H9 (cell line): ENCODE measurements at regions not wholly inside any gene's neighbourhood (a gene's known extent, or its start where the extent isn't known, plus 50 kb on each side); places are given as distances from the start of the nearest gene placed in this dataset.

Source experiments
- DNase-seq: peaks from one replicate; pipeline ENCODE4 v3.0.0-alpha.2; 2017
- H2AFZ ChIP-seq: one replicate; pipeline ENCODE4 v1.6.1; 2013; ENCODE audit warnings: mild to moderate bottlenecking, low read length, control low read depth, moderate library complexity
- H2AK5ac ChIP-seq: 2 replicates; pipeline ENCODE4 v1.6.1; 2013; ENCODE audit warnings: low read length, control low read depth, mixed read lengths; ENCODE audit not compliant: insufficient read length
- H2BK120ac ChIP-seq: one replicate; pipeline ENCODE4 v1.6.1; 2013; ENCODE audit warnings: low read depth, mild to moderate bottlenecking, low read length, control low read depth, inconsistent platforms; ENCODE audit not compliant: poor library complexity, severe bottlenecking
- H2BK12ac ChIP-seq: 2 replicates; pipeline ENCODE4 v1.6.1; 2013; ENCODE audit warnings: low read length, control low read depth, mixed read lengths, low read depth; ENCODE audit not compliant: insufficient read length
- H2BK15ac ChIP-seq: 2 replicates; pipeline ENCODE4 v1.6.1; 2013; ENCODE audit warnings: low read depth, low read length, control low read depth
- H2BK20ac ChIP-seq: one replicate; pipeline ENCODE4 v1.6.1; 2013; ENCODE audit warnings: low read depth, mild to moderate bottlenecking, low read length, control low read depth, inconsistent platforms; ENCODE audit not compliant: poor library complexity, severe bottlenecking
- H2BK5ac ChIP-seq: 2 replicates; pipeline ENCODE4 v1.6.1; 2013; ENCODE audit warnings: low read length, control low read depth, mixed read lengths; ENCODE audit not compliant: insufficient read length
- H3K14ac ChIP-seq: 2 replicates; pipeline ENCODE4 v1.6.1; 2013; ENCODE audit warnings: low read length, control low read depth; ENCODE audit not compliant: insufficient read depth
- H3K18ac ChIP-seq: 2 replicates; pipeline ENCODE4 v1.6.1; 2013; ENCODE audit warnings: low read depth, mild to moderate bottlenecking, mixed read lengths, low read length, control low read depth; ENCODE audit not compliant: insufficient read length
- H3K23ac ChIP-seq: 2 replicates; pipeline ENCODE4 v1.6.1; 2013; ENCODE audit warnings: low read length, control low read depth, mixed read lengths, low read depth; ENCODE audit not compliant: insufficient read length
- H3K23me2 ChIP-seq: 2 replicates; pipeline ENCODE4 v1.6.1; 2013; ENCODE audit warnings: low read depth, mild to moderate bottlenecking, mixed read lengths, low read length, control low read depth; ENCODE audit not compliant: insufficient read length, poor library complexity, severe bottlenecking
- H3K27ac ChIP-seq: 2 replicates; pipeline ENCODE4 v1.5.1; 2013; ENCODE audit warnings: low read length, control low read depth, mixed read lengths, low read depth; ENCODE audit not compliant: insufficient read length
- H3K27me3 ChIP-seq: 2 replicates; pipeline ENCODE4 v1.6.1; 2013; ENCODE audit warnings: low read length, control low read depth, inconsistent platforms; ENCODE audit not compliant: insufficient read depth
- H3K4ac ChIP-seq: 2 replicates; pipeline ENCODE4 v1.6.1; 2013; ENCODE audit warnings: low read depth, mild to moderate bottlenecking, control low read depth, inconsistent platforms, low read length, moderate library complexity
- H3K4me1 ChIP-seq: 2 replicates; pipeline ENCODE4 v1.6.1; 2013; ENCODE audit warnings: low read length, control low read depth, inconsistent platforms; ENCODE audit not compliant: insufficient read depth
- H3K4me2 ChIP-seq: 2 replicates; pipeline ENCODE4 v1.6.1; 2013; ENCODE audit warnings: low read length, control low read depth, mixed read lengths; ENCODE audit not compliant: insufficient read length, insufficient read depth
- H3K56ac ChIP-seq: 2 replicates; pipeline ENCODE4 v1.6.1; 2013; ENCODE audit warnings: low read depth, mild to moderate bottlenecking, mixed read lengths, low read length, control low read depth; ENCODE audit not compliant: insufficient read length
- H3K79me1 ChIP-seq: 2 replicates; pipeline ENCODE4 v1.6.1; 2013; ENCODE audit warnings: low read depth, mild to moderate bottlenecking, moderate library complexity, low read length, control low read depth, inconsistent platforms; ENCODE audit not compliant: insufficient read depth, poor library complexity, severe bottlenecking
- H3K79me2 ChIP-seq: 2 replicates; pipeline ENCODE4 v1.6.1; 2013; ENCODE audit warnings: low read length, control low read depth, inconsistent platforms; ENCODE audit not compliant: insufficient read depth
- H3K9ac ChIP-seq: 2 replicates; pipeline ENCODE4 v1.6.1; 2013; ENCODE audit warnings: low read length, control low read depth, mixed read lengths; ENCODE audit not compliant: insufficient read length; ENCODE audit errors: extremely low read depth
- H3K9me3 ChIP-seq: one replicate; pipeline ENCODE4 v1.6.1; 2013; ENCODE audit warnings: low read depth, low read length, inconsistent platforms; ENCODE audit not compliant: control insufficient read depth
- H3T11ph ChIP-seq: one replicate; pipeline ENCODE4 v1.6.1; 2013; ENCODE audit warnings: mild to moderate bottlenecking, low read length, control low read depth, inconsistent platforms
- H4K20me1 ChIP-seq: one replicate; pipeline ENCODE4 v1.6.1; 2013; ENCODE audit not compliant: control insufficient read depth, insufficient read length, insufficient read depth
- H4K5ac ChIP-seq: 2 replicates; pipeline ENCODE4 v1.6.1; 2013; ENCODE audit warnings: low read depth, mild to moderate bottlenecking, mixed read lengths, low read length, control low read depth; ENCODE audit not compliant: insufficient read length
- H4K8ac ChIP-seq: replicated peaks from 2 replicates; pipeline ENCODE4 v1.6.1; 2013; ENCODE audit warnings: low read length, control low read depth, mixed read lengths, low read depth; ENCODE audit not compliant: insufficient read length
- H4K91ac ChIP-seq: 2 replicates; pipeline ENCODE4 v1.6.1; 2013; ENCODE audit warnings: low read depth, mild to moderate bottlenecking, moderate library complexity, mixed read lengths, low read length, control low read depth; ENCODE audit not compliant: insufficient read length
- H3K27ac Mint-ChIP-seq, 3 experiments: 2 replicates in 2 of 3; 3 replicates in 1 of 3; pipeline ENCODE4 v1.8.0; 2020 to 2021; ENCODE audit warnings: mixed read lengths in 3 of 3, mild to moderate bottlenecking in 1 of 3, moderate library complexity in 1 of 3
- H3K27me3 Mint-ChIP-seq: 2 replicates; pipeline ENCODE4 v1.8.0; 2021; ENCODE audit warnings: low read depth, mild to moderate bottlenecking, moderate library complexity, mixed read lengths
- H3K36me3 Mint-ChIP-seq, 3 experiments: 2 replicates in 2 of 3; 3 replicates in 1 of 3; pipeline ENCODE4 v1.8.0; 2020 to 2021; ENCODE audit warnings: low read depth in 3 of 3, mixed read lengths in 3 of 3; ENCODE audit not compliant: insufficient read depth in 1 of 3
- H3K4me1 Mint-ChIP-seq, 2 experiments: 2 replicates each; pipeline ENCODE4 v1.8.0; 2020; ENCODE audit warnings: mixed read lengths in 2 of 2
- H3K4me3 Mint-ChIP-seq, 2 experiments: 2 replicates in 1 of 2; 3 replicates in 1 of 2; pipeline ENCODE4 v1.8.0; 2020 to 2021; ENCODE audit warnings: mild to moderate bottlenecking in 2 of 2, mixed read lengths in 2 of 2, moderate library complexity in 1 of 2
- H3K9me3 Mint-ChIP-seq, 2 experiments: 2 replicates in 1 of 2; 3 replicates in 1 of 2; pipeline ENCODE4 v1.8.0; 2020; ENCODE audit warnings: mild to moderate bottlenecking in 2 of 2, mixed read lengths in 2 of 2, moderate library complexity in 1 of 2
- WGBS: extraction: QIAGEN DNeasy Blood & Tissue Kit; methylation state at CpG from one replicate; pipeline ENCODE4 v1.1.7; 2013; ENCODE audit warnings: missing lambda C conversion rate, low lambda C conversion rate, mixed read lengths; ENCODE audit not compliant: insufficient read length; ENCODE audit errors: extremely low coverage; 5-methylcytosine and 5-hydroxymethylcytosine counted together
- TF ChIP-seq, protein P1 (sequence below): fragments of 200-600 bp; sonication (generic); conservative IDR thresholded peaks from 3 replicates; pipeline ENCODE4 v1.8.0; 2021; ENCODE audit warnings: antibody characterized with exemption, mild to moderate bottlenecking

DNA sequence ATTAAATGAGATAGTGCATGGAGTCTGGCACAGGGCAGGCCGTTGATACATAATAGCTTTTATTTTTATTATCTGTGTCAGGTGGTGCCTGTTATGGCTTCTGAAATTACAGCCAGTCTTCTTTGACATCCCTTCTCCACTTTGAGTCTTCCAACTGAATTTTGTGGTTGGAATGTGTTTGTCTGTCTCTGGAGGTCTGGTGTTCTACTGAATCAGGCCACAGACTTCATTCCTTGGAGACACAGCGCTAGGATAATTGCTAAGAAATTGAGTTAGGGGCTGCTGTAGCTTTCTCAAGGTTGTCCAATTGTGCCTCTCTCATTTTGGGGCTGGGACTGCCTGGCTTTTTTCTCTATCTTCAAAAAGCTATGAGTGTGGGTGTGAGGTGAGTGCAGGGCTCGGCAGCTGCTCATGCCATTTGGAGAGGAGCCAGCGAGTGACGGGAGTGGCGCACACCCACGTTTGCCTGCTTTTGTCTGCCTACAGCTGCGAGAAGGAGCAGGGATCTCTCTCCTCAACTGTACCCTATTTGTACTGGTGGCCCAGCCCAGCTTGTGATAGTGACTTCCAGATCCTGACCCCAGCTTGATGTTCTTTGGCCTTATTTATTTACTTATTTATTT is 49.8 kb upstream of the SYN2 start:
- no peak for DNase-seq
- H2AK5ac ChIP-seq: no peak overlapping the region
- TF ChIP-seq, protein P1, sequence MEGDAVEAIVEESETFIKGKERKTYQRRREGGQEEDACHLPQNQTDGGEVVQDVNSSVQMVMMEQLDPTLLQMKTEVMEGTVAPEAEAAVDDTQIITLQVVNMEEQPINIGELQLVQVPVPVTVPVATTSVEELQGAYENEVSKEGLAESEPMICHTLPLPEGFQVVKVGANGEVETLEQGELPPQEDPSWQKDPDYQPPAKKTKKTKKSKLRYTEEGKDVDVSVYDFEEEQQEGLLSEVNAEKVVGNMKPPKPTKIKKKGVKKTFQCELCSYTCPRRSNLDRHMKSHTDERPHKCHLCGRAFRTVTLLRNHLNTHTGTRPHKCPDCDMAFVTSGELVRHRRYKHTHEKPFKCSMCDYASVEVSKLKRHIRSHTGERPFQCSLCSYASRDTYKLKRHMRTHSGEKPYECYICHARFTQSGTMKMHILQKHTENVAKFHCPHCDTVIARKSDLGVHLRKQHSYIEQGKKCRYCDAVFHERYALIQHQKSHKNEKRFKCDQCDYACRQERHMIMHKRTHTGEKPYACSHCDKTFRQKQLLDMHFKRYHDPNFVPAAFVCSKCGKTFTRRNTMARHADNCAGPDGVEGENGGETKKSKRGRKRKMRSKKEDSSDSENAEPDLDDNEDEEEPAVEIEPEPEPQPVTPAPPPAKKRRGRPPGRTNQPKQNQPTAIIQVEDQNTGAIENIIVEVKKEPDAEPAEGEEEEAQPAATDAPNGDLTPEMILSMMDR: no peak
- no peak overlapping the region for H2BK20ac ChIP-seq
- H4K20me1 ChIP-seq: no peaks in the 10 kb centered on the region
- H3K23ac ChIP-seq: no peak overlapping the region
- no peak overlapping the region for H3K4ac ChIP-seq
- WGBS: no CpG with 5 or more reads among the region's 8 CpGs
- H3K27me3 Mint-ChIP-seq: no peaks in the 10 kb centered on the region; the same call in 1 of the 2 replicates
- no peaks in the 10 kb centered on the region for H3K9me3 ChIP-seq
- no peak overlapping the region for H3K4me3 Mint-ChIP-seq
- no peaks in the 10 kb centered on the region for H3K9me3 Mint-ChIP-seq
- no peaks in the 10 kb centered on the region for H3K4me1 Mint-ChIP-seq
- H3K79me1 ChIP-seq: no peaks in the 10 kb centered on the region
- H3K27ac Mint-ChIP-seq: no peak overlapping the region
- no peak overlapping the region for H2BK12ac ChIP-seq
- H2AFZ ChIP-seq: no peak overlapping the region
- H2BK5ac ChIP-seq: no peak overlapping the region
- H3K4me2 ChIP-seq: no peak overlapping the region
- H4K91ac ChIP-seq: no peak overlapping the region
- no peak overlapping the region for H3K18ac ChIP-seq
- no peaks in the 10 kb centered on the region for H3K4me1 ChIP-seq
- H3K27me3 ChIP-seq: no peaks in the 10 kb centered on the region
- H4K5ac ChIP-seq: no peak overlapping the region
- no peak overlapping the region for H3K9ac ChIP-seq
- no peaks in the 10 kb centered on the region for H3K79me2 ChIP-seq
- no peaks in the 10 kb centered on the region for H3K36me3 Mint-ChIP-seq
- no peak overlapping the region for H3K14ac ChIP-seq
- no peak overlapping the region for H3T11ph ChIP-seq
- H2BK120ac ChIP-seq: no peak overlapping the region
- no peak overlapping the region for H3K56ac ChIP-seq
- H3K27ac ChIP-seq: no peak overlapping the region
- no peak overlapping the region for H2BK15ac ChIP-seq
- H3K23me2 ChIP-seq: no peaks in the 10 kb centered on the region
- H4K8ac ChIP-seq: no peak overlapping the region
